Uterus (tissue), 2 donors: ENCODE measurements at regions not wholly inside any gene's neighbourhood (a gene's known extent, or its start where the extent isn't known, plus 50 kb on each side); places are given as distances from the start of the nearest gene placed in this dataset.

Experiments
- POLR2A ChIP-seq, 2 donors: fragments of 450-650 bp; IDR thresholded peaks; one replicate each; pipeline ENCODE4 v1.6.1; 2016; ENCODE audit warnings: antibody characterized with exemption in 2 of 2, mild to moderate bottlenecking in 1 of 2, moderate library complexity in 1 of 2
- TF ChIP-seq, protein P1 (sequence below), 4 experiments: fragments of 200-600 bp in 2 of 4; fragments of 450-650 bp in 2 of 4; sonication (generic) in 2 of 4; IDR thresholded peaks; one replicate each; pipeline ENCODE4 v1.5.1; 2016 to 2019; ENCODE audit warnings: antibody characterized with exemption in 4 of 4, mild to moderate bottlenecking in 2 of 4, moderate library complexity in 1 of 4

DNA sequence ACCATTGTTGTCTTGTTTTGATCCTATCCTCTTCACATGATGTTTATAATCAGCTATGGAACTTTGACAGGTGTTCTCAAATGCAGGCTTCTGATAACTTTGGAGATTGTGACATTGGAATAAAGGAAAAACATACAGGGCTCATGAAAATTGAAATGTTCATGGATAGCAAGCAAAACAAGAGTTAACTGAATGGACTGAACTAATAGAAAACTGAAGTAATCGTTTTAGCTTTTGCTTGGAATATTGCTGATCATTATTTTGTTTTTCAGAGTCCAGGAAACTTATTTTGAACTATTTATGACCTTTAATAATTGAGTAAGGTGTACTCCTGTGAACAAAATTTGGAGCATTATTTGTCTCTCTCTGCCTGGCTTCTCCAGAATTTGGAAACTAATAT is 436.7 kb upstream of the CDH9 start:
- TF ChIP-seq, protein P1, sequence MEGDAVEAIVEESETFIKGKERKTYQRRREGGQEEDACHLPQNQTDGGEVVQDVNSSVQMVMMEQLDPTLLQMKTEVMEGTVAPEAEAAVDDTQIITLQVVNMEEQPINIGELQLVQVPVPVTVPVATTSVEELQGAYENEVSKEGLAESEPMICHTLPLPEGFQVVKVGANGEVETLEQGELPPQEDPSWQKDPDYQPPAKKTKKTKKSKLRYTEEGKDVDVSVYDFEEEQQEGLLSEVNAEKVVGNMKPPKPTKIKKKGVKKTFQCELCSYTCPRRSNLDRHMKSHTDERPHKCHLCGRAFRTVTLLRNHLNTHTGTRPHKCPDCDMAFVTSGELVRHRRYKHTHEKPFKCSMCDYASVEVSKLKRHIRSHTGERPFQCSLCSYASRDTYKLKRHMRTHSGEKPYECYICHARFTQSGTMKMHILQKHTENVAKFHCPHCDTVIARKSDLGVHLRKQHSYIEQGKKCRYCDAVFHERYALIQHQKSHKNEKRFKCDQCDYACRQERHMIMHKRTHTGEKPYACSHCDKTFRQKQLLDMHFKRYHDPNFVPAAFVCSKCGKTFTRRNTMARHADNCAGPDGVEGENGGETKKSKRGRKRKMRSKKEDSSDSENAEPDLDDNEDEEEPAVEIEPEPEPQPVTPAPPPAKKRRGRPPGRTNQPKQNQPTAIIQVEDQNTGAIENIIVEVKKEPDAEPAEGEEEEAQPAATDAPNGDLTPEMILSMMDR (IDR thresholded peaks at IDR 0.05): no peak
- no peak for TF ChIP-seq POLR2A (IDR thresholded peaks at IDR 0.05)
